ENCODE measurements at regions not wholly inside any gene's neighbourhood (a gene's known extent, or its start where the extent isn't known, plus 50 kb on each side); places are given as distances from the start of the nearest gene placed in this dataset.

DNA sequence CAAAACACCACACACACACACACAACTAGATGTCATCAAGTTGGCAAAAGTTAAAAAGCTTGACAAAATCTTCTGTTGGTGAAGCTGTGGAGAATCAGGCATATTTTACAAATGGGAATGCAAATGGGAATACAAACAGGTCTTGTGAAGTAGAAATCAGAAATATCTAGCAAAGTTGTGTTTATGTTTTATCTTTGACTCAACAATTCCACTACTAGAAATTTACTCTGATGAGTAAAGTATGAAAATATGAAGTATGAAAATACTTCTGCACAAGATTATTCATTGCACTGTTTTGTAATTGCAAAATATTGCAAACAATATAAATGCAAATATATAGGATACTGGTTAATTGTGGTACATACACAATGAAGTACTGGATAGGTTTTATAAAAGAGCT is 1166.0 kb upstream of the GJE1 start:
- Histone ChIP-seq H3K9me2 (replicated peaks; ENCODE audit: insufficient read depth, low read length) (no peaks in the 10 kb centered on the region), H3K4me3 (ENCODE audit: low read length) (no peak overlapping the region), H3K4me1 (ENCODE audit: low read length) (no peaks in the 10 kb centered on the region), H3K9ac (ENCODE audit: low read length) (no peak overlapping the region), H3K9me3 (ENCODE audit: low read length) (no peaks in the 10 kb centered on the region; the same call in 1 of the 2 replicates), H2AFZ (ENCODE audit: low read length) (no peak overlapping the region), H3K27ac (ENCODE audit: low read length) (no peak overlapping the region), H3K36me3 (ENCODE audit: insufficient read depth, low read length) (no peaks in the 10 kb centered on the region), H3K4me2 (ENCODE audit: low read depth, low read length, poor library complexity, severe bottlenecking) (no peak overlapping the region), H3K27me3 (ENCODE audit: low read length) (no peaks in the 10 kb centered on the region), H4K20me1 (ENCODE audit: insufficient read depth, low read depth, low read length) (no peaks in the 10 kb centered on the region), H3K79me2 (ENCODE audit: low read length) (no peaks in the 10 kb centered on the region)
- no peak for DNase-seq

DNA sequence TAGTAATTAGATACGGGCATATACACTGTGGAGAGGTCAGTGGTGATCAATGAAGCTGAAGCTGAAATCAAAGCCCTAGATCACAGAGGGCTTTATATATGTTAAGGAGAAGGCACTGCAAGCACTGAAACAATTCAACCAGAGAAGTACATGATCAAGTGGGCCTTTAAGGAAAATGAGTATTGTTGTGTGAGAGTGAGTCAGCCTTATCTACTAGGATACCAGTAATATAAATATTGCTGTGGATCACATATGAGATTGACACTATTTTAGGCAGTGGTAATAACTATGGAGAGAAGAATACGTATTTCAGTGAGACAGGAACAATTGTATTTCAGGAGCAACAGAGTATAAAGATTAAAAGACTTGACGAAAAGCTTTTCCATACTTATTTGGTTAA is 1172.2 kb upstream of the GJE1 start:
- no peak overlapping the region for H3K9ac ChIP-seq (ENCODE audit: low read length)
- no peak overlapping the region for H3K27ac ChIP-seq (ENCODE audit: low read length)
- H3K9me2 ChIP-seq (replicated peaks; ENCODE audit: insufficient read depth, low read length): peaks cover 4% of the 10 kb centered on the region; the same call in 1 of the 2 replicates
- H3K36me3 ChIP-seq (ENCODE audit: insufficient read depth, low read length): no peaks in the 10 kb centered on the region
- H3K4me3 ChIP-seq (ENCODE audit: low read length): no peak overlapping the region
- no peaks in the 10 kb centered on the region for H3K79me2 ChIP-seq (ENCODE audit: low read length)
- no peaks in the 10 kb centered on the region for H3K9me3 ChIP-seq (ENCODE audit: low read length)
- H2AFZ ChIP-seq (ENCODE audit: low read length): no peak overlapping the region
- H3K4me1 ChIP-seq (ENCODE audit: low read length): no peaks in the 10 kb centered on the region
- DNase-seq: no peak
- H3K27me3 ChIP-seq (ENCODE audit: low read length): no peaks in the 10 kb centered on the region
- no peaks in the 10 kb centered on the region for H4K20me1 ChIP-seq (ENCODE audit: insufficient read depth, low read depth, low read length)
- H3K4me2 ChIP-seq (ENCODE audit: low read depth, low read length, poor library complexity, severe bottlenecking): no peak overlapping the region

DNA sequence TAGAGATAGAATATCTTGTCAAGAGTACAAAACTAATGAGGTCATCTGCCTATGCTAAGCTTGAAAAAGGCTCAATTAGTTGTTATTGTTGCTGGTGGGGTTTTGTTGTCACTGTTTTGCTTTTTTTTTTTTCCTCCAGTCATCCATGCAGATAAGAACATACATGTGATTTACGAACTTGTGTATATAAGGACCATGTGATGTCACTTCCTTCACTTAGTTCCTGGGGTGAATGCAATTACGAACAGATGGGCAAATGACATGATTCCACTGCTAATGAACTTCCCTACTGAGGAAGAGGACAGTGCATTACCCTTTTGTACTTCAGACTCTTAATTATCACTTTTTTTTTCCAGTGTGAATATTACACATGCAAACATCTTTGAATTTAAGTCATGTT is 1175.3 kb upstream of the GJE1 start:
- Histone ChIP-seq H3K4me2 (ENCODE audit: low read depth, low read length, poor library complexity, severe bottlenecking) (no peak overlapping the region), H3K36me3 (ENCODE audit: insufficient read depth, low read length) (no peaks in the 10 kb centered on the region), H2AFZ (ENCODE audit: low read length) (no peak overlapping the region), H4K20me1 (ENCODE audit: insufficient read depth, low read depth, low read length) (no peaks in the 10 kb centered on the region), H3K9ac (ENCODE audit: low read length) (no peak overlapping the region), H3K27me3 (ENCODE audit: low read length) (no peaks in the 10 kb centered on the region), H3K9me3 (ENCODE audit: low read length) (no peaks in the 10 kb centered on the region), H3K4me3 (ENCODE audit: low read length) (no peak overlapping the region), H3K9me2 (replicated peaks; ENCODE audit: insufficient read depth, low read length) (peaks cover 4% of the 10 kb centered on the region; the same call in 1 of the 2 replicates), H3K27ac (ENCODE audit: low read length) (no peak overlapping the region), H3K4me1 (ENCODE audit: low read length) (no peaks in the 10 kb centered on the region), H3K79me2 (ENCODE audit: low read length) (no peaks in the 10 kb centered on the region)
- no peak for DNase-seq

DNA sequence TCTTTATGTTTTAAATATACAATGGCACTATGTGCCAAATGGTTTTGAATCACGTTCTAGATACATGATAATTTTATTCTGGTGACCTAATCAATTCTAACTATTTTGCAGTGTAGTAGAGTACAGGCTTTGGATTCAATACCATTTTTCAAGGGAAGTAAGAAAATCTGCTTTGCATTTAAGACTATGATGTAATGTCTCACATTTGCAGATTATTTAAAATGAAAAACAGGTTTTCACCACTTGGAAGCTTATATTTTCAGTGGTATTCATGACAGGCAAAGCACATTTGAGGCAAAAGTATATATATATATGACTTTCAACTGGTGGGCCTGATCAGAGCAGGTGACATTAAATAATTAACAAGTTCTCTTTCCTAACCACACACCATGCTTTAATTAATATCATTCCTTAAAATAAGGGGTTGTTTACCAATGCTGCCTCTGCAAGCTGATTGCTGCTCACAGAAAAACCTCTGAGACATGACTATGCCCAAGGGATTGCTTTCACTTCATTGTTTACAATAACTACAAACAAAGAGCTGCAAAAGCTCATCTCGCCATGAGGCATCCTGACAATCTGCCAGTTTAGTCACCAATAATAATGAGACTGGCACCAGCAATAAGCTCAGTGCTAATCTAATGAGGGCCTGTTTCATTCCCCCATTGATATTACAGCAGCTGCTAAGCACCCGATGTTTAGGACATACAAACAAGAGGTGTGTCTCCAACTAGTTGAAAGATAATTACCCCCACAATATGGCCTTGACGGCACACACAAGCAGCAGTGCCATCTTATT is 1176.0 kb upstream of the GJE1 start:
- Histone ChIP-seq H3K4me3 (ENCODE audit: low read length) (no peak overlapping the region), H2AFZ (ENCODE audit: low read length) (no peak overlapping the region), H3K4me2 (ENCODE audit: low read depth, low read length, poor library complexity, severe bottlenecking) (no peak overlapping the region), H3K36me3 (ENCODE audit: insufficient read depth, low read length) (no peaks in the 10 kb centered on the region), H3K9me3 (ENCODE audit: low read length) (no peaks in the 10 kb centered on the region), H3K9ac (ENCODE audit: low read length) (no peak overlapping the region), H3K27me3 (ENCODE audit: low read length) (no peaks in the 10 kb centered on the region), H4K20me1 (ENCODE audit: insufficient read depth, low read depth, low read length) (no peaks in the 10 kb centered on the region), H3K9me2 (replicated peaks; ENCODE audit: insufficient read depth, low read length) (peaks cover 4% of the 10 kb centered on the region; the same call in 1 of the 2 replicates), H3K79me2 (ENCODE audit: low read length) (no peaks in the 10 kb centered on the region), H3K4me1 (ENCODE audit: low read length) (no peaks in the 10 kb centered on the region), H3K27ac (ENCODE audit: low read length) (no peak overlapping the region)
- DNase-seq: no peak

DNA sequence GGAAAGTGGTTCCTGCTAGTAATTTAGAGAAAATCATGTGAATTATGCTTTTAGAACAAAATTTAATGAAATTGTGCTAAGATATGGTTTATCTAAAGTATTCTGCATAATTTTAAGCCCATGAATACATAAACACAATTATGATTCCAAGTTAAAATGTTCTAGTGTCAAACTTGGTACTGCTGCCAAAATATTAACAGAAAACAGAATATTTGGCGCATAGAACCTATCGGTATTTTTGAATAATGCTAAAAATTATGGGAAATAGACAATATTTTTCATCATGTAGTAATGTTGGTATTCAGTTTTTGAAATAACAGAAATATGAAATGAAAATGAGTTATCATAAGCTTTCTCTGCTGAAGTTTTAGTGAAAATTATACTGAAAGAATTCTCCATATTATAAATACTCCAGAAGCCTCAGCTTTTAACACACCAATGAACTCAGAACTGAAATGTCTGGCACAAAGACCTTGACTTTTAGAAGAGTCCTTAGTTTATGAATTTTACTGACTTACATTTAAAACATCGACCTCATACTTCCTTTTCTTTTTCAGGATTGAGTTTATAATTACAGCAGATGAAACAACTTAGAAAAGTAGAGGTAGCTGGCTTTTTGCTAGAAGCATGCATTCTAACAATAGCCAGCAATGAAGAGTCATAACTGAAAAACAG is 1192.3 kb upstream of the GJE1 start:
- no peak overlapping the region for H3K27ac ChIP-seq (ENCODE audit: low read length)
- no peak for DNase-seq
- H3K4me2 ChIP-seq (ENCODE audit: low read depth, low read length, poor library complexity, severe bottlenecking): no peak overlapping the region
- no peaks in the 10 kb centered on the region for H4K20me1 ChIP-seq (ENCODE audit: insufficient read depth, low read depth, low read length)
- H3K9ac ChIP-seq (ENCODE audit: low read length): no peak overlapping the region
- no peak overlapping the region for H2AFZ ChIP-seq (ENCODE audit: low read length)
- no peaks in the 10 kb centered on the region for H3K79me2 ChIP-seq (ENCODE audit: low read length)
- no peaks in the 10 kb centered on the region for H3K27me3 ChIP-seq (ENCODE audit: low read length)
- no peaks in the 10 kb centered on the region for H3K9me3 ChIP-seq (ENCODE audit: low read length)
- H3K36me3 ChIP-seq (ENCODE audit: insufficient read depth, low read length): no peaks in the 10 kb centered on the region
- no peak overlapping the region for H3K4me3 ChIP-seq (ENCODE audit: low read length)
- no peaks in the 10 kb centered on the region for H3K9me2 ChIP-seq (replicated peaks; ENCODE audit: insufficient read depth, low read length)
- H3K4me1 ChIP-seq (ENCODE audit: low read length): no peaks in the 10 kb centered on the region

DNA sequence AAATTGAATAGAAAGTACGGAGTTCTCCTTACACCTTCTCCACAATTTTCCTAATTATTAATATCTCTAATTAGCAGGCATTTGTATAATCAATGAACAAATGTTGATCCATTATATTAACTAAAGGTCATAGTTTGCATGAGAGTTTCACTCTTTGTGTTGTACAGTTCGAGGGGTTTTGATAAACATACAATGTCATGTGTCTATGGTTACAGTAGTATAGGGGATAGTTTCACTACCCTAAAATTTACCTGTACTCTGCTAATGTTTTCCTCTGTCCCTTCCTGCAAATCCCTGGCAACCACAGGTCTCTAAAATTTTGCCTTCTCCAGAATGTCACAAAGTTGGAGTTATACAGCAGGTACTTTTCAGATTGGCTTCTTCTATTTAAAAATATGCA is 1199.8 kb upstream of the GJE1 start:
- Histone ChIP-seq H3K4me2 (ENCODE audit: low read depth, low read length, poor library complexity, severe bottlenecking) (no peak overlapping the region), H3K4me1 (ENCODE audit: low read length) (no peaks in the 10 kb centered on the region), H3K27me3 (ENCODE audit: low read length) (no peaks in the 10 kb centered on the region), H2AFZ (ENCODE audit: low read length) (no peak overlapping the region), H3K27ac (ENCODE audit: low read length) (no peak overlapping the region), H3K9me2 (replicated peaks; ENCODE audit: insufficient read depth, low read length) (no peaks in the 10 kb centered on the region), H3K9ac (ENCODE audit: low read length) (no peak overlapping the region), H3K4me3 (ENCODE audit: low read length) (no peak overlapping the region), H3K36me3 (ENCODE audit: insufficient read depth, low read length) (no peaks in the 10 kb centered on the region), H3K9me3 (ENCODE audit: low read length) (no peaks in the 10 kb centered on the region), H4K20me1 (ENCODE audit: insufficient read depth, low read depth, low read length) (no peaks in the 10 kb centered on the region), H3K79me2 (ENCODE audit: low read length) (no peaks in the 10 kb centered on the region)
- DNase-seq: no peak

DNA sequence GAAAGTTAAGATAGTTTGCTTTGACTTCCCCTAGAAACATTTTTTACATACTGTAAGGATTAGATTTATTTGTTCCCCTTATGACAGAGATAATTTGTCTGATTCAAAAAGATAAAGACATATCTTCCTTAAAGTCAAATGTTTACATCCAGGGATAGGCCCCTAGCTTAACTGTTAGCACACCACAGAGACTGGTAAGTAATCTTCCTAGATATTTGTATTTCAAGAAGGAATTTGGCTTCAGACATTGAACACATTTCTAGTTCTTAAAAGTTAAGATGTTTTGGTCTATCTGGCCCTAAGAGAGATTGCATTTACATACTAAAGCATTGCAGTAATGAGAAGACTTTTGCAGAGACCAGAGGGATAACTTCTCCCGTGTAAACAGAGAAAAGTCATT is 1201.1 kb upstream of the GJE1 start:
- no peak for DNase-seq
- Histone ChIP-seq H3K36me3 (ENCODE audit: insufficient read depth, low read length) (no peaks in the 10 kb centered on the region), H3K27me3 (ENCODE audit: low read length) (no peaks in the 10 kb centered on the region), H3K4me2 (ENCODE audit: low read depth, low read length, poor library complexity, severe bottlenecking) (no peak overlapping the region), H3K9me3 (ENCODE audit: low read length) (no peaks in the 10 kb centered on the region), H3K79me2 (ENCODE audit: low read length) (no peaks in the 10 kb centered on the region), H3K27ac (ENCODE audit: low read length) (no peak overlapping the region), H3K4me3 (ENCODE audit: low read length) (no peak overlapping the region), H3K9me2 (replicated peaks; ENCODE audit: insufficient read depth, low read length) (no peaks in the 10 kb centered on the region), H3K9ac (ENCODE audit: low read length) (no peak overlapping the region), H3K4me1 (ENCODE audit: low read length) (no peaks in the 10 kb centered on the region), H2AFZ (ENCODE audit: low read length) (no peak overlapping the region), H4K20me1 (ENCODE audit: insufficient read depth, low read depth, low read length) (no peaks in the 10 kb centered on the region)

DNA sequence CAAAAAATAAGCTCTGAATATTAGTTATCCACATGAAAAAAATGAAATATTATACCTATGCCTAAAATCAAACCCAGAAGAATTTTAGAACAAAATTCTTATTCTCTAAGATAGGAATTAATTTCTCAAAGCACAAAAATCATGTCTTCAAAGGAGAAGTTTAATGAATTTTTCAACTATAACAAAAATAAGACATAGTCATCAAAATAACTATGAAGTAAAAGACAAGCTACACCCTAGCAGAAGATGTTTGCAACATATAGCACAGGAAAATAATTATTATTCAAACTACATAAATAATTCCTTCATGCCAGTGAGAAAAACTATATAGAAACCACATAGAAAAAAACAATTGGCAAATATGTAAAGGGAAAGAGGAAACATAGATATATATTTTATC is 1203.6 kb upstream of the GJE1 start:
- H3K9ac ChIP-seq (ENCODE audit: low read length): no peak overlapping the region
- no peaks in the 10 kb centered on the region for H3K79me2 ChIP-seq (ENCODE audit: low read length)
- no peak overlapping the region for H3K4me3 ChIP-seq (ENCODE audit: low read length)
- no peak overlapping the region for H3K27ac ChIP-seq (ENCODE audit: low read length)
- no peaks in the 10 kb centered on the region for H3K27me3 ChIP-seq (ENCODE audit: low read length)
- H4K20me1 ChIP-seq (ENCODE audit: insufficient read depth, low read depth, low read length): no peaks in the 10 kb centered on the region
- H3K4me1 ChIP-seq (ENCODE audit: low read length): no peaks in the 10 kb centered on the region
- no peak for DNase-seq
- no peaks in the 10 kb centered on the region for H3K9me3 ChIP-seq (ENCODE audit: low read length)
- H3K36me3 ChIP-seq (ENCODE audit: insufficient read depth, low read length): no peaks in the 10 kb centered on the region
- no peak overlapping the region for H3K4me2 ChIP-seq (ENCODE audit: low read depth, low read length, poor library complexity, severe bottlenecking)
- H3K9me2 ChIP-seq (replicated peaks; ENCODE audit: insufficient read depth, low read length): no peaks in the 10 kb centered on the region
- no peak overlapping the region for H2AFZ ChIP-seq (ENCODE audit: low read length)

Data from Karpas-422 (cell line).